ENCODE measurements at regions not wholly inside any gene's neighbourhood (a gene's known extent, or its start where the extent isn't known, plus 50 kb on each side); places are given as distances from the start of the nearest gene placed in this dataset.

DNA sequence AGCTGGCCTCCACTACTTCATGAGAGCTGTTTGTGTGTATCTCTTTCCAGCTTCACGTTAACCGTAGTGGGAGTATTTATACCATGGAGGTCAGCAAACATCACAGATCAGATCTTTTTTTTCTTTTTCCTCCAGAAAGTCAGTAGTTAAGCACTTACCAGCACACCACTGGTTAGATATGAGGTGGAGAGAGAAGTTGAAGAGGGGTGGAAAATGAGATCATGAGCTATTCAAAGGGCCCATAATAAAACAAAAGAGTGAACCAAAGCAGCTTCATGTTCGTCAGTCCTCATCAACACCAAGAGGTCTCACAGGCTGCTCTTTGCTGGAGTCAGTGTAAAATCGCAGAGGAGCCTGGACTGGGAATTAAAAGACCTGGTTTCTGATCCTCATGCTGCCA, 125.1 kb upstream of the SGK1 start:
- Histone ChIP-seq H2AFZ (ENCODE audit: low read length) (no peak overlapping the region), H3K9me3 (ENCODE audit: control insufficient read depth, insufficient read depth, low read depth, low read length) (no peaks in the 10 kb centered on the region), H3K79me2 (ENCODE audit: control insufficient read depth, insufficient read depth, low read length) (no peaks in the 10 kb centered on the region), H3K4me1 (ENCODE audit: control insufficient read depth, extremely low read depth, insufficient read depth, low read length) (peaks cover 8% of the 10 kb centered on the region), H4K20me1 (ENCODE audit: control insufficient read depth, extremely low read depth, insufficient read depth, low read length) (no peaks in the 10 kb centered on the region), H3K9ac (ENCODE audit: insufficient read depth, low read length) (no peak overlapping the region), H3K36me3 (ENCODE audit: control insufficient read depth, insufficient read depth, low read length) (no peaks in the 10 kb centered on the region), H3K4me3 (replicated peaks in 1 of 4; ENCODE audit: control extremely low read depth in 1 of 4, insufficient read depth in 1 of 4, low read depth in 3 of 4, low read length in 4 of 4) (no peak overlapping the region), H3K27ac (ENCODE audit: insufficient read depth, low read length) (no peak overlapping the region), H3K27me3 (ENCODE audit: control insufficient read depth, insufficient read depth, low read length) (no peaks in the 10 kb centered on the region), H3K4me2 (ENCODE audit: extremely low read depth, insufficient read depth, low read length) (no peak overlapping the region)
- DNase-seq (ENCODE audit: low read depth in 2 of 2): no peak
- TF ChIP-seq, protein P1, sequence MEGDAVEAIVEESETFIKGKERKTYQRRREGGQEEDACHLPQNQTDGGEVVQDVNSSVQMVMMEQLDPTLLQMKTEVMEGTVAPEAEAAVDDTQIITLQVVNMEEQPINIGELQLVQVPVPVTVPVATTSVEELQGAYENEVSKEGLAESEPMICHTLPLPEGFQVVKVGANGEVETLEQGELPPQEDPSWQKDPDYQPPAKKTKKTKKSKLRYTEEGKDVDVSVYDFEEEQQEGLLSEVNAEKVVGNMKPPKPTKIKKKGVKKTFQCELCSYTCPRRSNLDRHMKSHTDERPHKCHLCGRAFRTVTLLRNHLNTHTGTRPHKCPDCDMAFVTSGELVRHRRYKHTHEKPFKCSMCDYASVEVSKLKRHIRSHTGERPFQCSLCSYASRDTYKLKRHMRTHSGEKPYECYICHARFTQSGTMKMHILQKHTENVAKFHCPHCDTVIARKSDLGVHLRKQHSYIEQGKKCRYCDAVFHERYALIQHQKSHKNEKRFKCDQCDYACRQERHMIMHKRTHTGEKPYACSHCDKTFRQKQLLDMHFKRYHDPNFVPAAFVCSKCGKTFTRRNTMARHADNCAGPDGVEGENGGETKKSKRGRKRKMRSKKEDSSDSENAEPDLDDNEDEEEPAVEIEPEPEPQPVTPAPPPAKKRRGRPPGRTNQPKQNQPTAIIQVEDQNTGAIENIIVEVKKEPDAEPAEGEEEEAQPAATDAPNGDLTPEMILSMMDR (conservative IDR thresholded peaks at IDR 0.05 in 1 of 2, IDR thresholded peaks at IDR 0.05 in 1 of 2; ENCODE audit: low read depth in 1 of 2, low read length in 2 of 2): no peak
- TF ChIP-seq EZH2 (IDR thresholded peaks at IDR 0.05; ENCODE audit: low read length, missing control alignments): no peak

DNA sequence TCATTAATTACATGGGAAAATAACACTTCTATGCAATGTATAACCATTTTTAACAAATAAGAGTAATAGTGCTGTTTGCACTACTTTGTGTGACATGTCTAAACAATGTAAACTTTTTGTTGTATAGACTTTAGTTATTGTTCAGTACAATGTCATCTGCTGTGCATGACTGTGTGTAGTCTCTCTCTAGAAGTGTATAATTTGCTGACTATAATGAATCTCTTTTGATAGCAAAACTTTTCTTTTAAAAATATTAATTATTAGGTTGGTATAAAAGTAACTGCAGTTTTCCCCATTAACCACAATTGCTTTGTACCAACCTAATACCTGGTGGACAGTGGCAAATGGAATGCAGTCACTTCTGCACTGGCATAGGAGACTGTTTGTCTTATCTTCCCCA, 124.2 kb upstream of the SGK1 start:
- Histone ChIP-seq H3K4me3 (replicated peaks in 1 of 4; ENCODE audit: control extremely low read depth in 1 of 4, insufficient read depth in 1 of 4, low read depth in 3 of 4, low read length in 4 of 4) (no peak overlapping the region), H3K4me2 (ENCODE audit: extremely low read depth, insufficient read depth, low read length) (no peak overlapping the region), H3K9me3 (ENCODE audit: control insufficient read depth, insufficient read depth, low read depth, low read length) (no peaks in the 10 kb centered on the region), H3K9ac (ENCODE audit: insufficient read depth, low read length) (no peak overlapping the region), H2AFZ (ENCODE audit: low read length) (no peak overlapping the region), H3K4me1 (ENCODE audit: control insufficient read depth, extremely low read depth, insufficient read depth, low read length) (peaks cover 10% of the 10 kb centered on the region), H3K27ac (ENCODE audit: insufficient read depth, low read length) (no peak overlapping the region), H3K79me2 (ENCODE audit: control insufficient read depth, insufficient read depth, low read length) (no peaks in the 10 kb centered on the region), H4K20me1 (ENCODE audit: control insufficient read depth, extremely low read depth, insufficient read depth, low read length) (no peaks in the 10 kb centered on the region), H3K36me3 (ENCODE audit: control insufficient read depth, insufficient read depth, low read length) (no peaks in the 10 kb centered on the region), H3K27me3 (ENCODE audit: control insufficient read depth, insufficient read depth, low read length) (no peaks in the 10 kb centered on the region)
- TF ChIP-seq, protein P1 (conservative IDR thresholded peaks at IDR 0.05 in 1 of 2, IDR thresholded peaks at IDR 0.05 in 1 of 2; ENCODE audit: low read depth in 1 of 2, low read length in 2 of 2): no peak
- no peak for TF ChIP-seq EZH2 (IDR thresholded peaks at IDR 0.05; ENCODE audit: low read length, missing control alignments)
- no peak for DNase-seq (ENCODE audit: low read depth in 2 of 2)

DNA sequence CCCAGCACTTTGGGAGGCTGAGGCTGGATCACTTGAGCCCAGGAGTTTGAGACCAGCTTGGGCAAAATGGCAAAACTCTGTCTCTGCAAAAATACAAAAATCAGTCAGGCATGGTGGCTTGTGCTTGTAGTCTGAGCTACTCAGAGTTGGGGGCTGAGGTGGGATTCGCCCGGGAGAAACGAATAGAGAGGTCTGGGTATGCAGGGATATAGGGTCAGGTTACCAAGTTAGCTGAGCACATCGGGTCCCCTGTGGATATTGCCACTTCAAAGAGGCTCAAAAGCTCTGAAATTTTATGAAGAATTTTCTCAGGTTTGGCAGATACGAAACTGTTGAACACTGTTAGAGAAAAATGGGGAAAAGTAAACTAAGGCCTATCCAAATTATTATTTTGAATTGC, 120.9 kb upstream of the SGK1 start:
- Histone ChIP-seq H3K27ac (ENCODE audit: insufficient read depth, low read length) (no peak overlapping the region), H3K9ac (ENCODE audit: insufficient read depth, low read length) (no peak overlapping the region), H3K9me3 (ENCODE audit: control insufficient read depth, insufficient read depth, low read depth, low read length) (no peaks in the 10 kb centered on the region), H3K36me3 (ENCODE audit: control insufficient read depth, insufficient read depth, low read length) (no peaks in the 10 kb centered on the region), H3K4me3 (replicated peaks in 1 of 4; ENCODE audit: control extremely low read depth in 1 of 4, insufficient read depth in 1 of 4, low read depth in 3 of 4, low read length in 4 of 4) (no peak overlapping the region), H4K20me1 (ENCODE audit: control insufficient read depth, extremely low read depth, insufficient read depth, low read length) (no peaks in the 10 kb centered on the region), H3K4me2 (ENCODE audit: extremely low read depth, insufficient read depth, low read length) (no peak overlapping the region), H3K4me1 (ENCODE audit: control insufficient read depth, extremely low read depth, insufficient read depth, low read length) (peaks cover 8% of the 10 kb centered on the region), H2AFZ (ENCODE audit: low read length) (no peak overlapping the region), H3K79me2 (ENCODE audit: control insufficient read depth, insufficient read depth, low read length) (no peaks in the 10 kb centered on the region), H3K27me3 (ENCODE audit: control insufficient read depth, insufficient read depth, low read length) (no peaks in the 10 kb centered on the region)
- no peak for DNase-seq (ENCODE audit: low read depth in 2 of 2)
- TF ChIP-seq, protein P1 (conservative IDR thresholded peaks at IDR 0.05 in 1 of 2, IDR thresholded peaks at IDR 0.05 in 1 of 2; ENCODE audit: low read depth in 1 of 2, low read length in 2 of 2): no peak
- TF ChIP-seq EZH2 (IDR thresholded peaks at IDR 0.05; ENCODE audit: low read length, missing control alignments): no peak
